HEK293 (cell line): ENCODE measurements at regions not wholly inside any gene's neighbourhood (a gene's known extent, or its start where the extent isn't known, plus 50 kb on each side); places are given as distances from the start of the nearest gene placed in this dataset.

ENCODE experiments used
- CTCF ChIA-PET: fragments of 350-600 bp; formaldehyde crosslinking; extraction: SDS; loops from one replicate; lab custom pipeline; 2021; ENCODE audit warnings: antibody characterized with exemption; lab: Yijun Ruan, JAX
- POLR2A ChIA-PET: fragments of 300-600 bp; formaldehyde crosslinking; extraction: SDS; loops from one replicate; lab custom pipeline; 2020; ENCODE audit warnings: antibody characterized with exemption, inconsistent platforms; lab: Yijun Ruan, JAX
- H3K27ac ChIP-seq: fragments of 200-500 bp; sonication (Bioruptor generic); 2 replicates; pipeline ENCODE4 v1.5.1; 2014; ENCODE audit warnings: low read depth, low read length, control low read depth, inconsistent platforms; ENCODE audit errors: extremely low read depth
- H3K36me3 ChIP-seq, 2 experiments: fragments of 200-500 bp in 1 of 2; sonication (Bioruptor generic) in 1 of 2; 1 replicate in 1 of 2; 2 replicates in 1 of 2; pipeline ENCODE4 v1.5.1; 2014 to 2017; ENCODE audit warnings: inconsistent platforms in 2 of 2, low read length in 2 of 2; ENCODE audit not compliant: control insufficient read depth in 2 of 2, insufficient read depth in 1 of 2
- H3K4me1 ChIP-seq: fragments of 200-500 bp; sonication (Bioruptor generic); 2 replicates; pipeline ENCODE4 v1.5.1; 2014; ENCODE audit warnings: mild to moderate bottlenecking, low read length, inconsistent platforms; ENCODE audit not compliant: control insufficient read depth, insufficient read depth
- H3K4me3 ChIP-seq: 2 replicates; pipeline ENCODE4 v1.5.1; 2011; ENCODE audit warnings: low read depth, mild to moderate bottlenecking, control low read depth, low read length, moderate library complexity
- H3K9me3 ChIP-seq: fragments of 200-500 bp; sonication (Bioruptor generic); 2 replicates; pipeline ENCODE4 v1.5.1; 2014; ENCODE audit warnings: low read depth, low read length, inconsistent platforms; ENCODE audit not compliant: control insufficient read depth, insufficient read depth
- GFI1B ChIP-seq: fragments of 450-650 bp; formaldehyde crosslinking; IDR thresholded peaks from 2 replicates; pipeline ENCODE4 v1.5.1; 2016; ENCODE audit warnings: missing biosample characterization, missing genetic modification characterization
- GLIS2 ChIP-seq: fragments of 450-650 bp; formaldehyde crosslinking; IDR thresholded peaks from 2 replicates; pipeline ENCODE4 v1.5.1; 2016; ENCODE audit warnings: missing biosample characterization, missing genetic modification characterization
- HOXC10 ChIP-seq: sonication (generic); formaldehyde crosslinking; IDR thresholded peaks from 2 replicates; pipeline ENCODE4 v1.8.1; 2023; ENCODE audit warnings: mild to moderate bottlenecking, missing genetic modification reagents
- MYNN ChIP-seq: fragments of 450-650 bp; formaldehyde crosslinking; IDR thresholded peaks from 2 replicates; pipeline ENCODE4 v1.5.1; 2016; ENCODE audit warnings: missing biosample characterization, missing genetic modification characterization, borderline replicate concordance
- OVOL3 ChIP-seq: fragments of 450-650 bp; formaldehyde crosslinking; IDR thresholded peaks from 2 replicates; pipeline ENCODE4 v1.5.1; 2016; ENCODE audit warnings: missing biosample characterization, missing genetic modification characterization
- PRDM1 ChIP-seq: fragments of 450-650 bp; formaldehyde crosslinking; IDR thresholded peaks from 2 replicates; pipeline ENCODE4; 2016; ENCODE audit warnings: missing biosample characterization, missing genetic modification characterization
- SP7 ChIP-seq: fragments of 450-650 bp; formaldehyde crosslinking; IDR thresholded peaks from 2 replicates; pipeline ENCODE4 v1.5.1; 2016; ENCODE audit warnings: missing biosample characterization, missing genetic modification characterization
- TRIM28 ChIP-seq: IDR thresholded peaks from 2 replicates; pipeline ENCODE4 v1.6.1; 2011; ENCODE audit warnings: low read length, control low read depth, borderline replicate concordance
- ZIC2 ChIP-seq: fragments of 450-650 bp; formaldehyde crosslinking; IDR thresholded peaks from 2 replicates; pipeline ENCODE4 v1.5.1; 2016; ENCODE audit warnings: missing biosample characterization, missing genetic modification characterization
- ZNF121 ChIP-seq: fragments of 450-650 bp; formaldehyde crosslinking; IDR thresholded peaks from 2 replicates; pipeline ENCODE4 v1.5.1; 2016; ENCODE audit warnings: missing biosample characterization, missing genetic modification characterization
- ZNF184 ChIP-seq: fragments of 450-650 bp; IDR thresholded peaks from 2 replicates; pipeline ENCODE4 v1.5.1; 2018; ENCODE audit warnings: missing biosample characterization, mild to moderate bottlenecking, missing genetic modification characterization
- ZNF423 ChIP-seq: fragments of 450-650 bp; formaldehyde crosslinking; IDR thresholded peaks from 2 replicates; pipeline ENCODE4 v1.5.1; 2016; ENCODE audit warnings: missing biosample characterization, missing genetic modification characterization
- ZNF510 ChIP-seq: fragments of 450-650 bp; formaldehyde crosslinking; IDR thresholded peaks from 2 replicates; pipeline ENCODE4 v1.5.1; 2018; ENCODE audit warnings: mild to moderate bottlenecking, missing genetic modification characterization, missing biosample characterization; ENCODE audit not compliant: insufficient replicate concordance
- ZNF560 ChIP-seq: fragments of 450-650 bp; formaldehyde crosslinking; IDR thresholded peaks from 2 replicates; pipeline ENCODE4 v1.5.1; 2017; ENCODE audit warnings: missing biosample characterization, missing genetic modification characterization, borderline replicate concordance
- ZNF600 ChIP-seq: fragments of 450-650 bp; formaldehyde crosslinking; IDR thresholded peaks from 2 replicates; pipeline ENCODE4 v1.5.1; 2016; ENCODE audit warnings: missing biosample characterization, missing genetic modification characterization
- ZNF624 ChIP-seq: fragments of 450-650 bp; formaldehyde crosslinking; IDR thresholded peaks from 2 replicates; pipeline ENCODE4 v1.5.1; 2017; ENCODE audit warnings: missing biosample characterization, missing genetic modification characterization
- ZNF629 ChIP-seq: fragments of 450-650 bp; formaldehyde crosslinking; IDR thresholded peaks from 2 replicates; pipeline ENCODE4 v1.5.1; 2017; ENCODE audit warnings: missing biosample characterization, missing genetic modification characterization
- ZNF654 ChIP-seq: fragments of 450-650 bp; formaldehyde crosslinking; IDR thresholded peaks from 2 replicates; pipeline ENCODE4 v1.5.1; 2016; ENCODE audit warnings: low read depth, missing biosample characterization, missing genetic modification characterization
- ZSCAN16 ChIP-seq: fragments of 450-650 bp; formaldehyde crosslinking; IDR thresholded peaks from 2 replicates; pipeline ENCODE4 v1.5.1; 2016; ENCODE audit warnings: missing biosample characterization, missing genetic modification characterization
- ZSCAN23 ChIP-seq: fragments of 450-650 bp; formaldehyde crosslinking; IDR thresholded peaks from 2 replicates; pipeline ENCODE4 v1.5.1; 2016; ENCODE audit warnings: missing biosample characterization, missing genetic modification characterization
- ZSCAN30 ChIP-seq: fragments of 450-650 bp; IDR thresholded peaks from 2 replicates; pipeline ENCODE4 v1.5.1; 2018; ENCODE audit warnings: missing biosample characterization, mild to moderate bottlenecking, missing genetic modification characterization, moderate library complexity
- TF ChIP-seq, protein P1 (sequence below): fragments of 450-650 bp; formaldehyde crosslinking; IDR thresholded peaks from 2 replicates; pipeline ENCODE4 v1.5.1; 2017; ENCODE audit warnings: missing biosample characterization, mild to moderate bottlenecking, missing genetic modification characterization, moderate library complexity
- TF ChIP-seq, protein P2 (sequence below): fragments of 450-650 bp; IDR thresholded peaks from 2 replicates; pipeline ENCODE4 v1.5.1; 2018; ENCODE audit warnings: missing biosample characterization, missing genetic modification characterization
- TF ChIP-seq, protein P3 (sequence below): fragments of 450-650 bp; formaldehyde crosslinking; conservative IDR thresholded peaks from 2 replicates; pipeline ENCODE4 v1.5.1; 2016; ENCODE audit warnings: low read depth, missing biosample characterization, missing genetic modification characterization

DNA sequence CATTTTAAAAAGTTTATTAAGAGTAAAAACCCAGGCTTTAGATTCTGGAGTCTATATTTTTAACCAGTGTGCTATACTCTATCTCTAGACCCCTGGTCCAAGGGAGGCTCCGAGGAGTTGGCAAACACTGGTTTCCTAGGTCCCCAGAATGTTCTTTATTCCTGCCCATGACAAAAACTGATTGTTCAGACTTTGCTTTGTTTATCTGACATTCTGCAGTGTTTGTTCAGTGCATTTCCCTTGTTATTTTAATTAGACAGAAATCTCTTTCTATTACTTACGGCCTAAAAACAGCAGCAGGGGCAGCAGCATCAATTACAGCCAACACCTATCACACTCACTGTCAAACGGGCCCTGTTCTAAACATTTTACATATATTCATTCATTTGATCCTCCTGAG, 2011.6 kb upstream of the WWC1 start (continued):
- no peak for TF ChIP-seq PRDM1
- TF ChIP-seq ZNF624 (tag by site-specific recombination), result no peak
- no peak for TF ChIP-seq ZSCAN23 (tag by site-specific recombination)
- TF ChIP-seq GFI1B (tag by site-specific recombination), result no peak
- no peak for TF ChIP-seq ZNF423 (tag by site-specific recombination)
- no peak for TF ChIP-seq ZIC2
- TF ChIP-seq ZNF121 (tag by site-specific recombination), result no peak
- TF ChIP-seq SP7 (tag by site-specific recombination), result no peak

DNA sequence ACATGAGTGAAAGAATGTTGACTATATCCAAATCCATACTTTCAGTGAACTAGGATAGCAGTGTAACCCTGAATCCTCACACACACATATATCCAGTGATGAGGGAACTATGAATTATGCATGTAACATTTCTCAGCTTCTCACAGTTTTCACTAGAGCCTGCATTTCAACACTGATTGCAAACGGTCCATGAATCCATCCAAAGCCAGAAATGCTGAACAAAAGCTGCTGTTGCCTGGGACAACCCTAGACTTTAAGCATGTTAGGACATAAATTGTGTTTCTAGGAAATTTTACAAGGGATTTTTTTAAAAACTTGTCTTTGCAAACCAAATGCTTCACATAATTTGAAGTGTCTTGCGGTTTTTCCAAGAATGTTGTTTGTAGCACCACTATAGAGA, 2010.0 kb upstream of the WWC1 start:
- Histone ChIP-seq H3K4me3 (no peak overlapping the region), H3K4me1 (no peaks in the 10 kb centered on the region), H3K9me3 (no peaks in the 10 kb centered on the region), H3K27ac (no peak overlapping the region)
- POLR2A ChIA-PET, result no interaction called here
- TF ChIP-seq ZSCAN30 (tag by site-specific recombination), result no peak
- TF ChIP-seq HOXC10 (CRISPR knock-in tag), result no peak
- no peak for TF ChIP-seq GLIS2 (tag by site-specific recombination)
- no peak for TF ChIP-seq ZNF560 (tag by site-specific recombination)
- TF ChIP-seq, protein P1, sequence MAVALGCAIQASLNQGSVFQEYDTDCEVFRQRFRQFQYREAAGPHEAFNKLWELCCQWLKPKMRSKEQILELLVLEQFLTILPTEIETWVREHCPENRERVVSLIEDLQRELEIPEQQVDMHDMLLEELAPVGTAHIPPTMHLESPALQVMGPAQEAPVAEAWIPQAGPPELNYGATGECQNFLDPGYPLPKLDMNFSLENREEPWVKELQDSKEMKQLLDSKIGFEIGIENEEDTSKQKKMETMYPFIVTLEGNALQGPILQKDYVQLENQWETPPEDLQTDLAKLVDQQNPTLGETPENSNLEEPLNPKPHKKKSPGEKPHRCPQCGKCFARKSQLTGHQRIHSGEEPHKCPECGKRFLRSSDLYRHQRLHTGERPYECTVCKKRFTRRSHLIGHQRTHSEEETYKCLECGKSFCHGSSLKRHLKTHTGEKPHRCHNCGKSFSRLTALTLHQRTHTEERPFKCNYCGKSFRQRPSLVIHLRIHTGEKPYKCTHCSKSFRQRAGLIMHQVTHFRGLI, result no peak
- TF ChIP-seq ZNF600 (tag by site-specific recombination), result no peak
- TF ChIP-seq OVOL3 (tag by site-specific recombination), result no peak
- no peak for TF ChIP-seq ZNF629
- TF ChIP-seq, protein P2, sequence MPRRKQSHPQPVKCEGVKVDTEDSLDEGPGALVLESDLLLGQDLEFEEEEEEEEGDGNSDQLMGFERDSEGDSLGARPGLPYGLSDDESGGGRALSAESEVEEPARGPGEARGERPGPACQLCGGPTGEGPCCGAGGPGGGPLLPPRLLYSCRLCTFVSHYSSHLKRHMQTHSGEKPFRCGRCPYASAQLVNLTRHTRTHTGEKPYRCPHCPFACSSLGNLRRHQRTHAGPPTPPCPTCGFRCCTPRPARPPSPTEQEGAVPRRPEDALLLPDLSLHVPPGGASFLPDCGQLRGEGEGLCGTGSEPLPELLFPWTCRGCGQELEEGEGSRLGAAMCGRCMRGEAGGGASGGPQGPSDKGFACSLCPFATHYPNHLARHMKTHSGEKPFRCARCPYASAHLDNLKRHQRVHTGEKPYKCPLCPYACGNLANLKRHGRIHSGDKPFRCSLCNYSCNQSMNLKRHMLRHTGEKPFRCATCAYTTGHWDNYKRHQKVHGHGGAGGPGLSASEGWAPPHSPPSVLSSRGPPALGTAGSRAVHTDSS, result no peak
- no peak for TF ChIP-seq TRIM28
- TF ChIP-seq ZNF184 (tag by site-specific recombination), result no peak
- TF ChIP-seq MYNN (tag by site-specific recombination), result no peak
- TF ChIP-seq, protein P3, sequence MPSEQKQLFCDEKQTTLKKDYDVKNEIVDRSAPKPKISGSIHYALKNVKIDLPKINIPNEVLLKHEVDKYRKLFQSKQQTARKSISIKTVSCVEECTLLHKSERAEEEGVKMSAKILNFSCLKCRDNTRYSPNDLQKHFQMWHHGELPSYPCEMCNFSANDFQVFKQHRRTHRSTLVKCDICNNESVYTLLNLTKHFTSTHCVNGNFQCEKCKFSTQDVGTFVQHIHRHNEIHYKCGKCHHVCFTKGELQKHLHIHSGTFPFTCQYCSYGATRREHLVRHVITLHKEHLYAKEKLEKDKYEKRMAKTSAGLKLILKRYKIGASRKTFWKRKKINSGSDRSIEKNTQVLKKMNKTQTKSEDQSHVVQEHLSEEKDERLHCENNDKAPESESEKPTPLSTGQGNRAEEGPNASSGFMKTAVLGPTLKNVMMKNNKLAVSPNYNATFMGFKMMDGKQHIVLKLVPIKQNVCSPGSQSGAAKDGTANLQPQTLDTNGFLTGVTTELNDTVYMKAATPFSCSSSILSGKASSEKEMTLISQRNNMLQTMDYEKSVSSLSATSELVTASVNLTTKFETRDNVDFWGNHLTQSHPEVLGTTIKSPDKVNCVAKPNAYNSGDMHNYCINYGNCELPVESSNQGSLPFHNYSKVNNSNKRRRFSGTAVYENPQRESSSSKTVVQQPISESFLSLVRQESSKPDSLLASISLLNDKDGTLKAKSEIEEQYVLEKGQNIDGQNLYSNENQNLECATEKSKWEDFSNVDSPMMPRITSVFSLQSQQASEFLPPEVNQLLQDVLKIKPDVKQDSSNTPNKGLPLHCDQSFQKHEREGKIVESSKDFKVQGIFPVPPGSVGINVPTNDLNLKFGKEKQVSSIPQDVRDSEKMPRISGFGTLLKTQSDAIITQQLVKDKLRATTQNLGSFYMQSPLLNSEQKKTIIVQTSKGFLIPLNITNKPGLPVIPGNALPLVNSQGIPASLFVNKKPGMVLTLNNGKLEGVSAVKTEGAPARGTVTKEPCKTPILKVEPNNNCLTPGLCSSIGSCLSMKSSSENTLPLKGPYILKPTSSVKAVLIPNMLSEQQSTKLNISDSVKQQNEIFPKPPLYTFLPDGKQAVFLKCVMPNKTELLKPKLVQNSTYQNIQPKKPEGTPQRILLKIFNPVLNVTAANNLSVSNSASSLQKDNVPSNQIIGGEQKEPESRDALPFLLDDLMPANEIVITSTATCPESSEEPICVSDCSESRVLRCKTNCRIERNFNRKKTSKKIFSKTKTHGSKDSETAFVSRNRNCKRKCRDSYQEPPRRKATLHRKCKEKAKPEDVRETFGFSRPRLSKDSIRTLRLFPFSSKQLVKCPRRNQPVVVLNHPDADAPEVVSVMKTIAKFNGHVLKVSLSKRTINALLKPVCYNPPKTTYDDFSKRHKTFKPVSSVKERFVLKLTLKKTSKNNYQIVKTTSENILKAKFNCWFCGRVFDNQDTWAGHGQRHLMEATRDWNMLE, result no peak
- no peak for TF ChIP-seq ZSCAN16 (tag by site-specific recombination)
- no peak for TF ChIP-seq ZNF654 (tag by site-specific recombination)
- no peak for TF ChIP-seq ZNF510 (tag by site-specific recombination)
- TF ChIP-seq, all 188 proteins: peak for 0
- CTCF ChIA-PET, result interaction anchor here (0.6 kb wide), 1 partner anchor 485 kb away, joined by 3 read pairs; no protein-coding TSS in a partner anchor
- no peaks in the 10 kb centered on the region for H3K36me3 ChIP-seq
